Endothelial cell (in vitro differentiated cells): ENCODE measurements at regions not wholly inside any gene's neighbourhood (a gene's known extent, or its start where the extent isn't known, plus 50 kb on each side); places are given as distances from the start of the nearest gene placed in this dataset.

ENCODE experiments used
- DNase-seq: peaks from one replicate; pipeline ENCODE4 v3.0.0; 2021; ENCODE audit warnings: low spot score
- H3K27ac Mint-ChIP-seq: one replicate; pipeline ENCODE4 v1.8.0; 2021; ENCODE audit warnings: mixed read lengths, inconsistent platforms; ENCODE audit not compliant: unreplicated experiment
- H3K27me3 Mint-ChIP-seq: one replicate; pipeline ENCODE4 v1.8.0; 2021; ENCODE audit warnings: mild to moderate bottlenecking, moderate library complexity, mixed read lengths, inconsistent platforms; ENCODE audit not compliant: unreplicated experiment
- H3K36me3 Mint-ChIP-seq: one replicate; pipeline ENCODE4 v1.8.0; 2021; ENCODE audit warnings: mild to moderate bottlenecking, low read depth, mixed read lengths, inconsistent platforms; ENCODE audit not compliant: unreplicated experiment
- H3K4me1 Mint-ChIP-seq: one replicate; pipeline ENCODE4 v1.8.0; 2021; ENCODE audit warnings: mild to moderate bottlenecking, mixed read lengths, inconsistent platforms; ENCODE audit not compliant: unreplicated experiment
- H3K4me3 Mint-ChIP-seq: one replicate; pipeline ENCODE4 v1.8.0; 2021; ENCODE audit warnings: mild to moderate bottlenecking, mixed read lengths, inconsistent platforms; ENCODE audit not compliant: unreplicated experiment
- H3K9me3 Mint-ChIP-seq: one replicate; pipeline ENCODE4 v1.8.0; 2021; ENCODE audit warnings: mixed read lengths, inconsistent platforms; ENCODE audit not compliant: unreplicated experiment
- TF ChIP-seq, protein P1 (sequence below): fragments of 200-600 bp; sonication (generic); IDR thresholded peaks from one replicate; pipeline ENCODE4 v1.5.0; 2021; ENCODE audit warnings: antibody characterized with exemption; ENCODE audit not compliant: unreplicated experiment

DNA sequence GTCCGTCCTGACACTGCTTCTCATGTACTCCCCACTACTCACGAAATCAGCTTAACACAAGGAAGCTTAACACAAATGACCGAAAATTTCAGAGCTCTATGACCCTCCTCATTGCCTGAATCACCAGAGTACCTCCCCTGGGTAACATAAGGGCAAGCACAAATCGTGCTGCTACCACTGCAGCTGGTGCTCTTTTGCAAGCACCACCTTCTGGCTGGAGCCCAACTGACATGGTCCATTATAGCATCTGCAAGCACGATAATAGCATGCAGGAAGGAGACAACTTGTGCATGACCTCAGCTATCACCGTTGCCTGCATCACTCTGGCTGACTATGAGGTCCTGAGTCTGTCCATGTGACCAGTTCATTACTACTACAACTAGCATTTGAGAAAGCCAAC lies 308.0 kb downstream of the TEX13C start:
- Mint-ChIP-seq H3K9me3 (no peaks in the 10 kb centered on the region), H3K36me3 (no peaks in the 10 kb centered on the region), H3K27ac (no peak overlapping the region), H3K27me3 (no peaks in the 10 kb centered on the region), H3K4me3 (no peak overlapping the region), H3K4me1 (no peaks in the 10 kb centered on the region)
- no peak for DNase-seq
- TF ChIP-seq, protein P1, sequence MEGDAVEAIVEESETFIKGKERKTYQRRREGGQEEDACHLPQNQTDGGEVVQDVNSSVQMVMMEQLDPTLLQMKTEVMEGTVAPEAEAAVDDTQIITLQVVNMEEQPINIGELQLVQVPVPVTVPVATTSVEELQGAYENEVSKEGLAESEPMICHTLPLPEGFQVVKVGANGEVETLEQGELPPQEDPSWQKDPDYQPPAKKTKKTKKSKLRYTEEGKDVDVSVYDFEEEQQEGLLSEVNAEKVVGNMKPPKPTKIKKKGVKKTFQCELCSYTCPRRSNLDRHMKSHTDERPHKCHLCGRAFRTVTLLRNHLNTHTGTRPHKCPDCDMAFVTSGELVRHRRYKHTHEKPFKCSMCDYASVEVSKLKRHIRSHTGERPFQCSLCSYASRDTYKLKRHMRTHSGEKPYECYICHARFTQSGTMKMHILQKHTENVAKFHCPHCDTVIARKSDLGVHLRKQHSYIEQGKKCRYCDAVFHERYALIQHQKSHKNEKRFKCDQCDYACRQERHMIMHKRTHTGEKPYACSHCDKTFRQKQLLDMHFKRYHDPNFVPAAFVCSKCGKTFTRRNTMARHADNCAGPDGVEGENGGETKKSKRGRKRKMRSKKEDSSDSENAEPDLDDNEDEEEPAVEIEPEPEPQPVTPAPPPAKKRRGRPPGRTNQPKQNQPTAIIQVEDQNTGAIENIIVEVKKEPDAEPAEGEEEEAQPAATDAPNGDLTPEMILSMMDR: no peak

DNA sequence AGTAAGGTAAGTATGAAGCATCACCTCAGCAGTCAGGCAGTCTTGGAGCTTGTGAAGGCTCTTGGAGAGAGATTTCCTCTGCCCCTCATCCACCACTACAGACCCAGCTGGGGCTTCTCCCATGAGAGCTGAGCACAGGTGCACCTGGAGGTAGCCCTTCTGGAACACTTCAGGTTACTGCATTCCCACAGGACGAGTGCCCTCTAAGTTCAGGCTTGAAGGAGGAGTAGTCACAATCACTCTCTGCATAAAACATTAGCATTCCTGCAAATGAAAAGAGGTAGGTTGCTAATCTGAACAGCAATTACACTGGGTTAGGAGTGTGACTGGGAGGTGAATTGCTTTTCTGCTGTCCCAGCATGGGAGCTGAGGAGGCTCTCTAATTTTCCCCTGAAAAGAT lies 308.8 kb downstream of the TEX13C start:
- DNase-seq: no peak
- TF ChIP-seq, protein P1: no peak
- no peaks in the 10 kb centered on the region for H3K4me1 Mint-ChIP-seq
- no peaks in the 10 kb centered on the region for H3K36me3 Mint-ChIP-seq
- H3K27me3 Mint-ChIP-seq: no peaks in the 10 kb centered on the region
- no peak overlapping the region for H3K4me3 Mint-ChIP-seq
- H3K9me3 Mint-ChIP-seq: no peaks in the 10 kb centered on the region
- H3K27ac Mint-ChIP-seq: no peak overlapping the region

DNA sequence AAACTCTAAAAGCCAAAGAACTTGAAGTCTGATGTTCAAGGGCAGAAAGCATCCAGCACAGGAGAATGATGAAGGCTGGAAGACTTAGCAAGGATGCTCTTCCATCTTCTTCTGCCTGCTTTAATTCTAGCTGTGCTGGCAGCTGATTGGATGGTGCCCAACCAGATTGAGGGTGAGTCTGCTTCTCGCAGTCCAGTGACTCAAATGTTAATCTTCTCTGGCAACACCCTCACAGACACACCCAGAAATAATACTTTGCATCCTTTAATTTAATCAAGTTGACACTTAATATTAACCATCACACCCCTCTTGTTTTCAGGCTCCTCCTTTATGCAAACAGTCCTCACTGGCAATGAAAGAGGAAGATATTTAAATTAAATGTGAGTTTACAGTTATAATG lies 321.7 kb downstream of the TEX13C start:
- Mint-ChIP-seq H3K27me3 (peaks cover 2% of the 10 kb centered on the region), H3K27ac (no peak overlapping the region), H3K9me3 (no peaks in the 10 kb centered on the region), H3K4me1 (no peaks in the 10 kb centered on the region), H3K4me3 (no peak overlapping the region), H3K36me3 (no peaks in the 10 kb centered on the region)
- TF ChIP-seq, protein P1: no peak
- no peak for DNase-seq

DNA sequence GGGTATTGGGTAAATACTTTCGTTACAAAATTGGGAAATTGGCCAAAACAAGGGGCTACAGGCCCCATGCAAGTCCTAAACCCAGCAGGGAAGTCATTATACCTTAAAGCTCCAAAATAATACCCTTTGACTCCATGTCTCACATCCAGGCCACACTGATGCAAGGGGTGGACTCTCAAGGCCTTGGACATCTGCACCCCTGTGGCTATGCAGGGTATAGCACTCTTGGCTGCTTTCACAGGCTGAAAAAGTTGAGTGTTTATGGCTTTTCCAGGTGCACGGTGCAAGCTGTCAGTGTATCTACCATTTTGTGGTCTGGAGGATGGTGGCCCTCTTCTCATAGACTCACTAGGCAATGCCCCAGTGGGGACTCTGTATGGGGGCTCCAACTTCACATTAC lies 326.5 kb downstream of the TEX13C start:
- peaks cover 2% of the 10 kb centered on the region for H3K27me3 Mint-ChIP-seq
- no peak overlapping the region for H3K27ac Mint-ChIP-seq
- H3K36me3 Mint-ChIP-seq: no peaks in the 10 kb centered on the region
- H3K4me3 Mint-ChIP-seq: no peak overlapping the region
- TF ChIP-seq, protein P1: no peak
- no peaks in the 10 kb centered on the region for H3K9me3 Mint-ChIP-seq
- H3K4me1 Mint-ChIP-seq: no peaks in the 10 kb centered on the region
- no peak for DNase-seq

DNA sequence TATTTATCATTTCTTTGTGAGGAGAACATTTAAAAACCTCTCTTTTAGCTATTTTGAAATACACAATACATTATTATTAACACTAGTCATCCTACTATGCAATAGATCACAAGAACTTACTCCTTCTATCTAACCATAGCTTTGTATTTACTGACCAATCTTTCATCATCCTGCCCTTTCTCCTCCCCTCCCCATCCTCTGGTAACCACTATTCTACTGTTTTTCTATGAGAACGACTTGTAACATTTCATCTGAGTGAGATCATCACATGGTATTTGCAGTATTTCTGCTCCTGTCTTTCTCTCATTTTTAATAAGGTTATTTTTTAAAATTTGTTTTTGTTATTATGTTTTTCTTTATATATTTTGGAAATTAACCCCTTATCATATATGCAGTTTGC lies 331.8 kb downstream of the TEX13C start:
- no peaks in the 10 kb centered on the region for H3K4me1 Mint-ChIP-seq
- no peak overlapping the region for H3K4me3 Mint-ChIP-seq
- DNase-seq: no peak
- H3K9me3 Mint-ChIP-seq: no peaks in the 10 kb centered on the region
- no peaks in the 10 kb centered on the region for H3K27me3 Mint-ChIP-seq
- no peak overlapping the region for H3K27ac Mint-ChIP-seq
- H3K36me3 Mint-ChIP-seq: no peaks in the 10 kb centered on the region
- TF ChIP-seq, protein P1: no peak
